Keratinocyte (primary cell): ENCODE measurements at regions not wholly inside any gene's neighbourhood (a gene's known extent, or its start where the extent isn't known, plus 50 kb on each side); places are given as distances from the start of the nearest gene placed in this dataset.

Experiments
- EZH2 ChIP-seq: IDR thresholded peaks from one replicate; pipeline ENCODE4 v1.6.1; 2012; ENCODE audit warnings: inconsistent platforms, mild to moderate bottlenecking, low read length, moderate library complexity
- TF ChIP-seq, protein P1 (sequence below), 3 experiments: IDR thresholded peaks in 1 of 3; conservative IDR thresholded peaks in 1 of 3; optimal IDR thresholded peaks in 1 of 3; 2 replicates in 2 of 3; 3 replicates in 1 of 3; pipeline versions ENCODE3 to v1.5.1; 2011; ENCODE audit warnings: low read length in 3 of 3, mild to moderate bottlenecking in 3 of 3, moderate library complexity in 2 of 3, control low read depth in 1 of 3, inconsistent platforms in 1 of 3; ENCODE audit not compliant: insufficient read depth in 2 of 3; ENCODE audit errors: extremely low read depth in 1 of 3

- TF ChIP-seq EZH2, result no peak
- TF ChIP-seq, protein P1, sequence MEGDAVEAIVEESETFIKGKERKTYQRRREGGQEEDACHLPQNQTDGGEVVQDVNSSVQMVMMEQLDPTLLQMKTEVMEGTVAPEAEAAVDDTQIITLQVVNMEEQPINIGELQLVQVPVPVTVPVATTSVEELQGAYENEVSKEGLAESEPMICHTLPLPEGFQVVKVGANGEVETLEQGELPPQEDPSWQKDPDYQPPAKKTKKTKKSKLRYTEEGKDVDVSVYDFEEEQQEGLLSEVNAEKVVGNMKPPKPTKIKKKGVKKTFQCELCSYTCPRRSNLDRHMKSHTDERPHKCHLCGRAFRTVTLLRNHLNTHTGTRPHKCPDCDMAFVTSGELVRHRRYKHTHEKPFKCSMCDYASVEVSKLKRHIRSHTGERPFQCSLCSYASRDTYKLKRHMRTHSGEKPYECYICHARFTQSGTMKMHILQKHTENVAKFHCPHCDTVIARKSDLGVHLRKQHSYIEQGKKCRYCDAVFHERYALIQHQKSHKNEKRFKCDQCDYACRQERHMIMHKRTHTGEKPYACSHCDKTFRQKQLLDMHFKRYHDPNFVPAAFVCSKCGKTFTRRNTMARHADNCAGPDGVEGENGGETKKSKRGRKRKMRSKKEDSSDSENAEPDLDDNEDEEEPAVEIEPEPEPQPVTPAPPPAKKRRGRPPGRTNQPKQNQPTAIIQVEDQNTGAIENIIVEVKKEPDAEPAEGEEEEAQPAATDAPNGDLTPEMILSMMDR (optimal IDR thresholded peaks at IDR 0.05 in 1 of 3, IDR thresholded peaks at IDR 0.05 in 1 of 3, conservative IDR thresholded peaks at IDR 0.05 in 1 of 3; ENCODE audit: extremely low read depth in 1 of 3, insufficient read depth in 2 of 3, low read length in 3 of 3), result no peak
Measured at GRCh38 chr16:88315543-88316105, 67.1 kb upstream of the ZNF469 start.
